Ishikawa (cell line): ENCODE measurements at regions not wholly inside any gene's neighbourhood (a gene's known extent, or its start where the extent isn't known, plus 50 kb on each side); places are given as distances from the start of the nearest gene placed in this dataset.

Experiments used
- CEBPB ChIP-seq: IDR thresholded peaks from 2 replicates; pipeline ENCODE4 v1.6.1; 2012
- RAD21 ChIP-seq: IDR thresholded peaks from 2 replicates; pipeline ENCODE4 v1.6.1; 2012; ENCODE audit warnings: low read depth
- YY1 ChIP-seq: IDR thresholded peaks from 2 replicates; pipeline ENCODE4 v1.6.1; 2012; ENCODE audit warnings: low read depth
- TF ChIP-seq, protein P1 (sequence below): IDR thresholded peaks from 2 replicates; pipeline ENCODE4 v1.6.1; 2012

DNA sequence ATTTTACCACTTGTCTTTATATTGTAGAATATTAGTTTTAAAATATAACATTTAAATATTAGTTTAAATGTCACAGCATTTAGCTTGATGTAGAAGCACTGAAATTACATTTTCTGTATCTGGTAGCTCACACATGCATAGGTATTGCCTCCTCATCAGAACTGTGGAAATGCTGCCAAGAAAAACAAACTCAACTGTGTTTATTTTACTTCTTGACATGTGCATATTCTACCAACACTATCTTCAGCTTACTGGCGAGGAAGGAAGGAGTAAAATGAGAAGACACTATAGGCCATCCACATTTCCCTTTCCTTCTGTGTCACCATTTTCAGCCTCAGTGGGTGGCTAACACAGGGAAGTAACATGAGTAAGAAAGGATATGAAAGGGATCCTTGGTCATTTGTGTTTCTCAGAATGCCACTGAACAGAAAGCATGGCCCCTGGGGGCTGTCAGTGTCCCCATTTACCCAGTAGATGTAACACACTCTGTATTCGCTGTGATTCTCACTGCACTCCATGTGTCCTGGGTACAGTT lies 81.0 kb upstream of the HTR4 start:
- no peak for TF ChIP-seq CEBPB
- TF ChIP-seq, protein P1, sequence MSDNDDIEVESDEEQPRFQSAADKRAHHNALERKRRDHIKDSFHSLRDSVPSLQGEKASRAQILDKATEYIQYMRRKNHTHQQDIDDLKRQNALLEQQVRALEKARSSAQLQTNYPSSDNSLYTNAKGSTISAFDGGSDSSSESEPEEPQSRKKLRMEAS = no peak
- TF ChIP-seq RAD21 = no peak
- no peak for TF ChIP-seq YY1
